A549 (cell line): ENCODE measurements at regions not wholly inside any gene's neighbourhood (a gene's known extent, or its start where the extent isn't known, plus 50 kb on each side); places are given as distances from the start of the nearest gene placed in this dataset.

Source experiments
- ATAC-seq, 2 experiments: fragments of 200-7000 bp in 1 of 2; fragments of >200 bp in 1 of 2; cut with Nextera tagmentation in 1 of 2; cut with Tn5 transposase in 1 of 2; 3 replicates each; pipeline versions ENCODE4 v1.8.0 to v1.9.1; 2018 to 2020; ENCODE audit warnings: mild to moderate bottlenecking in 1 of 2, moderate library complexity in 1 of 2
- CTCF ChIA-PET: fragments of 300-600 bp; sonication (Branson Sonifier 250); formaldehyde crosslinking; extraction: SDS; loops from one replicate; lab custom pipeline; 2021; ENCODE audit warnings: antibody characterized with exemption, inconsistent platforms; lab: Yijun Ruan, JAX
- POLR2A ChIA-PET: fragments of 350-600 bp; formaldehyde crosslinking; extraction: SDS; loops from one replicate; lab custom pipeline; 2021; ENCODE audit warnings: antibody characterized with exemption, inconsistent platforms; lab: Yijun Ruan, JAX
- DNase-seq, 2 experiments: peaks; one replicate each; pipeline versions ENCODE4 v3.0.0 to v3.0.0-alpha.2; 2011 to 2016; ENCODE audit warnings: low read depth in 1 of 2, low spot score in 1 of 2
- FAIRE-seq: peaks from 2 replicates; lab custom pipeline; 2011; peaks lifted over from hg19 to GRCh38; lab: Jason Lieb, UNC
- H3K27ac ChIP-seq, 2 experiments: fragments of >200 bp; sonication (Bioruptor Twin); formaldehyde crosslinking; 3 replicates each; pipeline ENCODE4 v1.5.1; 2016 to 2017
- H3K4me1 ChIP-seq: fragments of >200 bp; sonication (Bioruptor Twin); formaldehyde crosslinking; 3 replicates; pipeline ENCODE4 v1.6.1; 2016
- H3K4me2 ChIP-seq: fragments of >200 bp; sonication (Bioruptor Twin); formaldehyde crosslinking; 3 replicates; pipeline ENCODE4 v1.6.1; 2016
- H3K4me3 ChIP-seq: fragments of >200 bp; sonication (Bioruptor Twin); formaldehyde crosslinking; 3 replicates; pipeline ENCODE4 v1.5.1; 2016
- H3K9me3 ChIP-seq: fragments of >200 bp; sonication (Bioruptor Twin); formaldehyde crosslinking; 3 replicates; pipeline ENCODE4 v1.6.1; 2016
- BHLHE40 ChIP-seq: IDR thresholded peaks from 2 replicates; pipeline ENCODE4 v1.6.1; 2012; ENCODE audit warnings: low read depth, low read length, inconsistent platforms
- CTCF ChIP-seq: fragments of >200 bp; sonication (Bioruptor Twin); formaldehyde crosslinking; IDR thresholded peaks from 3 replicates; pipeline ENCODE4 v1.5.1; 2016
- EHMT2 ChIP-seq: fragments of 200-600 bp; sonication (generic); IDR thresholded peaks from 2 replicates; pipeline ENCODE4 v1.6.1; 2016; ENCODE audit warnings: antibody characterized with exemption, low read depth, mild to moderate bottlenecking, moderate library complexity
- EP300 ChIP-seq, 2 experiments: fragments of >200 bp; sonication (Bioruptor Twin); formaldehyde crosslinking; IDR thresholded peaks; 2 replicates in 1 of 2; 3 replicates in 1 of 2; pipeline ENCODE4 v1.6.1; 2016 to 2017
- ESRRA ChIP-seq: fragments of 150-350 bp; IDR thresholded peaks from 2 replicates; pipeline ENCODE4 v1.6.1; 2014; ENCODE audit warnings: mild to moderate bottlenecking, low read length, borderline replicate concordance
- FOSB ChIP-seq: fragments of 250-450 bp; sonication (Bioruptor Pico); IDR thresholded peaks from 2 replicates; pipeline ENCODE4 v1.5.0; 2020; ENCODE audit warnings: mild to moderate bottlenecking, moderate library complexity
- FOSL2 ChIP-seq, 2 experiments: fragments of 450-650 bp in 1 of 2; fragments of >200 bp in 1 of 2; sonication (Bioruptor Twin) in 1 of 2; formaldehyde crosslinking; IDR thresholded peaks; 2 replicates each; pipeline versions ENCODE4 v1.5.0 to v1.6.1; 2016 to 2020; ENCODE audit warnings: mild to moderate bottlenecking in 1 of 2, moderate library complexity in 1 of 2
- FOXS1 ChIP-seq: fragments of 250-450 bp; sonication (Bioruptor Pico); IDR thresholded peaks from 2 replicates; pipeline ENCODE4 v1.5.0; 2020; ENCODE audit warnings: mild to moderate bottlenecking, moderate library complexity
- HEYL ChIP-seq: fragments of 250-450 bp; sonication (Bioruptor Pico); IDR thresholded peaks from 2 replicates; pipeline ENCODE4 v1.8.0; 2021; ENCODE audit warnings: mild to moderate bottlenecking, moderate library complexity
- HMGXB4 ChIP-seq: fragments of 250-450 bp; sonication (Bioruptor Pico); IDR thresholded peaks from 2 replicates; pipeline ENCODE4 v1.5.0; 2021; ENCODE audit warnings: mild to moderate bottlenecking, moderate library complexity, borderline replicate concordance
- HOXB13 ChIP-seq: fragments of 250-450 bp; sonication (Bioruptor Pico); IDR thresholded peaks from 2 replicates; pipeline ENCODE4 v1.5.0; 2020; ENCODE audit warnings: low read depth, mild to moderate bottlenecking, moderate library complexity
- HOXB5 ChIP-seq: fragments of 250-450 bp; sonication (Bioruptor Pico); IDR thresholded peaks from 2 replicates; pipeline ENCODE4 v1.5.0; 2020; ENCODE audit warnings: mild to moderate bottlenecking, moderate library complexity
- MAX ChIP-seq: IDR thresholded peaks from 2 replicates; pipeline ENCODE4 v1.6.1; 2012
- MAZ ChIP-seq: fragments of 150-350 bp; IDR thresholded peaks from 2 replicates; pipeline ENCODE4 v1.6.1; 2014; ENCODE audit warnings: antibody characterized with exemption, low read depth, low read length, borderline replicate concordance
- NR3C1 ChIP-seq: fragments of >200 bp; sonication (Bioruptor Twin); formaldehyde crosslinking; IDR thresholded peaks from 3 replicates; pipeline ENCODE4 v1.6.1; 2017
- RCOR1 ChIP-seq: fragments of 150-350 bp; IDR thresholded peaks from 2 replicates; pipeline ENCODE4 v1.6.1; 2014; ENCODE audit warnings: antibody characterized with exemption, low read length, low read depth
- RFX5 ChIP-seq: fragments of 450-650 bp; IDR thresholded peaks from 2 replicates; pipeline ENCODE4 v1.7.1; 2014; ENCODE audit warnings: antibody characterized with exemption, mild to moderate bottlenecking, moderate library complexity
- RNF2 ChIP-seq: fragments of 200-600 bp; sonication (generic); IDR thresholded peaks from 2 replicates; pipeline ENCODE4 v1.6.1; 2016; ENCODE audit warnings: low read depth, mild to moderate bottlenecking, antibody characterized with exemption, moderate library complexity, borderline replicate concordance
- TFCP2L1 ChIP-seq: fragments of 250-450 bp; sonication (Bioruptor Pico); IDR thresholded peaks from 2 replicates; pipeline ENCODE4 v1.5.0; 2021; ENCODE audit warnings: mild to moderate bottlenecking
- USF2 ChIP-seq: fragments of 450-650 bp; IDR thresholded peaks from 2 replicates; pipeline ENCODE4 v1.6.1; 2014; ENCODE audit warnings: antibody characterized with exemption
- ZC3H11A ChIP-seq: fragments of 450-650 bp; IDR thresholded peaks from 2 replicates; pipeline ENCODE4 v1.6.1; 2014; ENCODE audit warnings: antibody characterized with exemption, mild to moderate bottlenecking
- ZNF302 ChIP-seq: fragments of 250-450 bp; sonication (Bioruptor Pico); IDR thresholded peaks from 2 replicates; pipeline ENCODE4 v1.9.0; 2021; ENCODE audit warnings: inconsistent platforms, mild to moderate bottlenecking, moderate library complexity
- WGBS: methylation state at CpG from one replicate; pipeline ENCODE4 v1.1.6; 2017; ENCODE audit errors: missing lambda C conversion rate; 5-methylcytosine and 5-hydroxymethylcytosine counted together

GRCh38 chr3:117788506-117788905 is 1078.9 kb downstream of the TUSC7 start:
- ChIA-PET CTCF (no interaction called here), POLR2A (no interaction called here)
- FAIRE-seq, result no peak

GRCh38 chr3:117790235-117790987 is 1080.8 kb downstream of the TUSC7 start:
- Histone ChIP-seq H3K4me1 (no peaks in the 10 kb centered on the region), H3K9me3 (no peaks in the 10 kb centered on the region), H3K4me2 (no peak overlapping the region), H3K4me3 (no peak overlapping the region), H3K27ac (no peak overlapping the region)
- FAIRE-seq, result no peak
- 53% methylated on average over 2 of the region's 2 CpGs for WGBS
- TF ChIP-seq FOXS1 (no peak), NR3C1 (no peak), CTCF (no peak), MAZ (no peak)
- ATAC-seq, result no peak
- POLR2A ChIA-PET, result no interaction called here
- DNase-seq, result no peak
- CTCF ChIA-PET, result no interaction called here

More at GRCh38 chr3:117788506-117788905, 1078.9 kb downstream of the TUSC7 start:
- Histone ChIP-seq H3K27ac (no peak overlapping the region), H3K4me2 (no peak overlapping the region), H3K4me3 (no peak overlapping the region), H3K4me1 (no peaks in the 10 kb centered on the region), H3K9me3 (no peaks in the 10 kb centered on the region)
- ATAC-seq (no peak), DNase-seq (no peak)
- WGBS, result 61% methylated on average over 3 of the region's 3 CpGs
- TF ChIP-seq RFX5 (no peak), MAX (no peak), EP300 (IDR thresholded peaks at IDR 0.05) (no peak), CTCF (no peak), HEYL (CRISPR knock-in tag) (no peak), FOSL2 (IDR thresholded peaks at IDR 0.05) (no peak), FOSL2 (CRISPR knock-in tag; IDR thresholded peaks at IDR 0.05) (no peak), HOXB13 (CRISPR knock-in tag) (no peak), USF2 (no peak), HMGXB4 (CRISPR knock-in tag) (no peak), ESRRA (no peak), ZNF302 (CRISPR knock-in tag) (no peak), TFCP2L1 (no peak), FOSB (no peak), ZC3H11A (no peak), RNF2 (no peak), BHLHE40 (no peak), RCOR1 (no peak), EHMT2 (no peak), HOXB5 (CRISPR knock-in tag) (no peak)
- TF ChIP-seq, all 56 proteins: peak for 0
